IMR-90 (cell line): ENCODE measurements at regions not wholly inside any gene's neighbourhood (a gene's known extent, or its start where the extent isn't known, plus 50 kb on each side); places are given as distances from the start of the nearest gene placed in this dataset.

Experiments used
- ATAC-seq: fragments of 200-7000 bp; cut with Tn5 transposase; 2 replicates; pipeline ENCODE4 v1.9.1; 2020; ENCODE audit warnings: low read depth, mild to moderate bottlenecking, moderate library complexity
- BruUV-seq: library from RNA; stranded (reverse); fragments of 400-500 nt; replicated peaks from 2 replicates; lab custom pipeline; 2021; lab: Mats Ljungman, UMichigan
- CTCF ChIA-PET: fragments of 300-600 bp; formaldehyde crosslinking; extraction: SDS; loops from one replicate; lab custom pipeline; 2021; ENCODE audit warnings: antibody characterized with exemption; lab: Yijun Ruan, JAX
- POLR2A ChIA-PET: fragments of 300-600 bp; sonication (Branson Sonifier 250); formaldehyde crosslinking; loops from one replicate; lab custom pipeline; 2022; ENCODE audit warnings: antibody characterized with exemption; ENCODE audit not compliant: unreplicated experiment; lab: Charles Lee
- DNase-seq: peaks from one replicate; pipeline ENCODE4 v3.0.0; 2013
- H2AFZ ChIP-seq: replicated peaks from 2 replicates; pipeline ENCODE3; 2013; ENCODE audit warnings: low read length, mild to moderate bottlenecking; ENCODE audit not compliant: poor library complexity
- H2AK5ac ChIP-seq: 2 replicates; pipeline ENCODE4 v1.6.1; 2013; ENCODE audit warnings: low read depth, low read length, inconsistent platforms
- H2AK9ac ChIP-seq: replicated peaks from 2 replicates; pipeline ENCODE3; 2013; ENCODE audit warnings: mild to moderate bottlenecking, low read depth, low read length, moderate library complexity; ENCODE audit not compliant: poor library complexity
- H2BK120ac ChIP-seq: 2 replicates; pipeline ENCODE4 v1.6.1; 2013; ENCODE audit warnings: low read depth, low read length, inconsistent platforms
- H2BK15ac ChIP-seq: 3 replicates; pipeline ENCODE4 v1.6.1; 2013; ENCODE audit warnings: low read depth, low read length, inconsistent platforms
- H2BK20ac ChIP-seq: 2 replicates; pipeline ENCODE4 v1.6.1; 2013; ENCODE audit warnings: low read depth, mild to moderate bottlenecking, inconsistent platforms, low read length, moderate library complexity
- H2BK5ac ChIP-seq: 2 replicates; pipeline ENCODE4 v1.6.1; 2013; ENCODE audit warnings: mild to moderate bottlenecking, low read depth, low read length, inconsistent platforms; ENCODE audit not compliant: poor library complexity, severe bottlenecking
- H3K14ac ChIP-seq: replicated peaks from 2 replicates; pipeline ENCODE4 v1.6.1; 2013; ENCODE audit warnings: low read depth, low read length, inconsistent platforms
- H3K18ac ChIP-seq: 2 replicates; pipeline ENCODE4 v1.6.1; 2013; ENCODE audit warnings: low read depth, low read length, control low read depth
- H3K23ac ChIP-seq: 2 replicates; pipeline ENCODE4 v1.6.1; 2013; ENCODE audit warnings: low read depth, low read length, inconsistent platforms
- H3K27ac ChIP-seq: 2 replicates; pipeline ENCODE4 v1.5.1; 2013; ENCODE audit warnings: mild to moderate bottlenecking, control low read depth, low read length; ENCODE audit not compliant: insufficient read depth
- H3K27me3 ChIP-seq: 2 replicates; pipeline ENCODE4 v1.6.1; 2013; ENCODE audit warnings: low read length; ENCODE audit not compliant: control insufficient read depth, insufficient read depth
- H3K36me3 ChIP-seq: 2 replicates; pipeline ENCODE4 v1.6.1; 2013; ENCODE audit warnings: low read length, mixed read lengths; ENCODE audit not compliant: control insufficient read depth, insufficient read depth
- H3K4ac ChIP-seq: 2 replicates; pipeline ENCODE4 v1.6.1; 2013; ENCODE audit warnings: low read depth, low read length, inconsistent platforms
- H3K4me1 ChIP-seq: 2 replicates; pipeline ENCODE4 v1.6.1; 2013; ENCODE audit warnings: low read length, mixed read lengths; ENCODE audit not compliant: control insufficient read depth, insufficient read depth
- H3K4me2 ChIP-seq: 2 replicates; pipeline ENCODE4 v1.6.1; 2013; ENCODE audit warnings: low read depth, mild to moderate bottlenecking, control low read depth, low read length, moderate library complexity
- H3K4me3 ChIP-seq: 2 replicates; pipeline ENCODE4 v1.5.1; 2013; ENCODE audit warnings: low read depth, mild to moderate bottlenecking, control low read depth, low read length, moderate library complexity; ENCODE audit not compliant: insufficient read depth
- H3K56ac ChIP-seq: 2 replicates; pipeline ENCODE4 v1.6.1; 2013; ENCODE audit warnings: low read length, inconsistent platforms; ENCODE audit not compliant: insufficient read depth; ENCODE audit errors: extremely low read depth
- H3K79me1 ChIP-seq, 2 experiments: 2 replicates each; pipeline ENCODE4 v1.6.1; 2013; ENCODE audit warnings: low read length in 2 of 2, inconsistent platforms in 1 of 2, low read depth in 1 of 2
- H3K9ac ChIP-seq: 2 replicates; pipeline ENCODE4 v1.6.1; 2013; ENCODE audit warnings: low read depth, low read length, control low read depth
- H3K9me1 ChIP-seq: 2 replicates; pipeline ENCODE4 v1.6.1; 2013; ENCODE audit warnings: low read length, inconsistent platforms; ENCODE audit not compliant: insufficient read depth
- H3K9me3 ChIP-seq: 2 replicates; pipeline ENCODE4 v1.6.1; 2013; ENCODE audit warnings: low read length; ENCODE audit not compliant: control insufficient read depth, insufficient read depth
- H4K20me1 ChIP-seq: 2 replicates; pipeline ENCODE4 v1.6.1; 2013; ENCODE audit warnings: low read length, inconsistent platforms; ENCODE audit not compliant: insufficient read depth
- H4K5ac ChIP-seq: 2 replicates; pipeline ENCODE4 v1.6.1; 2013; ENCODE audit warnings: mild to moderate bottlenecking, low read depth, low read length, control low read depth
- H4K8ac ChIP-seq, 2 experiments: 2 replicates each; pipeline ENCODE4 v1.6.1; 2013; ENCODE audit warnings: low read depth in 2 of 2, low read length in 2 of 2, control low read depth in 1 of 2, inconsistent platforms in 1 of 2
- H4K91ac ChIP-seq: 2 replicates; pipeline ENCODE4 v1.6.1; 2013; ENCODE audit warnings: low read depth, low read length, inconsistent platforms; ENCODE audit not compliant: insufficient read depth
- BHLHE40 ChIP-seq: fragments of 150-350 bp; IDR thresholded peaks from 2 replicates; pipeline ENCODE4 v1.6.1; 2016; ENCODE audit warnings: mild to moderate bottlenecking, low read depth, low read length
- CEBPB ChIP-seq: IDR thresholded peaks from 2 replicates; pipeline ENCODE4 v1.6.1; 2012; ENCODE audit warnings: low read depth, low read length, improper control_type of control experiment
- FOS ChIP-seq: fragments of 150-350 bp; IDR thresholded peaks from 2 replicates; pipeline ENCODE4 v1.6.1; 2016; ENCODE audit warnings: low read depth, low read length
- MAFK ChIP-seq: IDR thresholded peaks from 2 replicates; pipeline ENCODE4 v1.6.1; 2012; ENCODE audit warnings: low read depth, low read length, improper control_type of control experiment
- MAZ ChIP-seq: IDR thresholded peaks from 2 replicates; pipeline ENCODE4 v1.6.1; 2012; ENCODE audit warnings: low read depth, mild to moderate bottlenecking, low read length, improper control_type of control experiment, moderate library complexity, borderline replicate concordance
- NFE2L2 ChIP-seq: fragments of 150-350 bp; IDR thresholded peaks from 2 replicates; pipeline ENCODE4 v1.6.1; 2016; ENCODE audit warnings: low read depth, mild to moderate bottlenecking, low read length
- POLR2A ChIP-seq: IDR thresholded peaks from 2 replicates; pipeline ENCODE4 v1.6.1; 2012; ENCODE audit warnings: mild to moderate bottlenecking, low read depth, low read length
- RAD21 ChIP-seq: IDR thresholded peaks from 2 replicates; pipeline ENCODE4 v1.6.1; 2012; ENCODE audit warnings: low read length, improper control_type of control experiment
- RFX5 ChIP-seq: IDR thresholded peaks from 2 replicates; pipeline ENCODE4 v1.8.0; 2012; ENCODE audit warnings: low read depth, mild to moderate bottlenecking, low read length, moderate library complexity
- WGBS, 2 experiments: methylation state at CpG; one replicate each; pipeline versions ENCODE4 v1.1.5 to v1.1.7; 2013; ENCODE audit warnings: missing lambda C conversion rate in 2 of 2; ENCODE audit not compliant: insufficient read length in 1 of 2; ENCODE audit errors: extremely low coverage in 2 of 2; 5-methylcytosine and 5-hydroxymethylcytosine counted together
- dilution Hi-C: fragments of 300-500 bp; cut with HindIII; formaldehyde crosslinking; loops from one replicate; pipeline ENCODE4 v1.14.3; 2018; ENCODE audit warnings: low sequenced_read_pairs; ENCODE audit not compliant: unreplicated experiment
- in situ Hi-C: fragments of 300-500 bp; cut with MboI; formaldehyde crosslinking; loops from 3 replicates; pipeline ENCODE4 v1.14.3; 2019; ENCODE audit warnings: low sequenced_read_pairs, inconsistent platforms, mixed read lengths
- intact Hi-C: fragments of 100-400 bp; cut with micrococcal nuclease; formaldehyde crosslinking; loops from 2 replicates; pipeline ENCODE4 v1.10.0; 2022
- TF ChIP-seq, protein P1 (sequence below): fragments of 150-350 bp; IDR thresholded peaks from 2 replicates; pipeline ENCODE4 v1.6.1; 2017; ENCODE audit warnings: mild to moderate bottlenecking, antibody characterized with exemption, low read length, low read depth

DNA sequence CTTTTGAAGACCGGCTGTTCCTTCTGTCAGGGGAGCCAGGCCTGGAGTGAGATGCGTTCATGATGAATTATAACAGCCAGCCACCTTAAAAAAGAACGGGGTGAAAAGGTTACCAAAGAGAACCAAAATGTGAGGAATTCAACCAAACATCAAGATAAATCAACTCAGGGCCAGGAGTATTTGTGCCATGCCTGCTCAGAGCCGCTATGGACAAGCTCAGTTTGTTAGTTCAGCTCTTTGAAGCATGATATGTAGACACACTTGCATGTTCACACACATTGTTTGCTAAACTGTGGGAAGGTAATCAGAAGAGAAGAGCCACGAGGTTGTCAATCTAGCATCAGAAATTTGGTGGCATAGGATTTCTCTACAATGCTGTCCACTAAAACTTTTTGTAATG, 367.4 kb upstream of the TBX3 start:
- Histone ChIP-seq H4K5ac (no peak overlapping the region), H3K56ac (no peak overlapping the region), H3K9ac (no peak overlapping the region), H2AK9ac (no peak overlapping the region), H4K20me1 (no peaks in the 10 kb centered on the region), H2AK5ac (no peak overlapping the region), H2BK15ac (no peak overlapping the region), H3K27ac (no peak overlapping the region), H4K91ac (no peak overlapping the region), H2BK5ac (no peak overlapping the region), H3K23ac (no peak overlapping the region), H3K9me3 (no peaks in the 10 kb centered on the region), H3K4me3 (no peak overlapping the region), H3K4me2 (no peak overlapping the region), H3K27me3 (no peaks in the 10 kb centered on the region), H2BK20ac (no peak overlapping the region), H3K14ac (no peak overlapping the region), H2BK120ac (no peak overlapping the region), H3K79me1 (no peaks in the 10 kb centered on the region), H3K36me3 (no peaks in the 10 kb centered on the region), H3K9me1 (no peaks in the 10 kb centered on the region), H3K4me1 (no peaks in the 10 kb centered on the region), H2AFZ (no peak overlapping the region), H4K8ac (no peak overlapping the region), H3K4ac (no peak overlapping the region), H3K18ac (no peak overlapping the region)
- DNase-seq (no peak), ATAC-seq (no peak)
- intact Hi-C loops (no loop called here), dilution Hi-C loops (no loop called here), in situ Hi-C loops (no loop called here)
- ChIA-PET CTCF (no interaction called here), POLR2A (no interaction called here)
- 83% methylated on average over 1 of the region's 5 CpGs; no CpG with 5 or more reads in 1 of the 2 experiments for WGBS, 2 experiments
- no peak for TF ChIP-seq RAD21
- no peak for TF ChIP-seq MAZ
- no peak for TF ChIP-seq RFX5
- TF ChIP-seq CEBPB, result no peak
- TF ChIP-seq FOS, result no peak
- no peak for TF ChIP-seq NFE2L2
- TF ChIP-seq POLR2A, result no peak
- no peak for TF ChIP-seq MAFK
- TF ChIP-seq, protein P1, sequence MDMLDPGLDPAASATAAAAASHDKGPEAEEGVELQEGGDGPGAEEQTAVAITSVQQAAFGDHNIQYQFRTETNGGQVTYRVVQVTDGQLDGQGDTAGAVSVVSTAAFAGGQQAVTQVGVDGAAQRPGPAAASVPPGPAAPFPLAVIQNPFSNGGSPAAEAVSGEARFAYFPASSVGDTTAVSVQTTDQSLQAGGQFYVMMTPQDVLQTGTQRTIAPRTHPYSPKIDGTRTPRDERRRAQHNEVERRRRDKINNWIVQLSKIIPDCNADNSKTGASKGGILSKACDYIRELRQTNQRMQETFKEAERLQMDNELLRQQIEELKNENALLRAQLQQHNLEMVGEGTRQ, result no peak
- no peak for TF ChIP-seq BHLHE40
- BruUV-seq, result no TSS peak
